ENCODE measurements at regions not wholly inside any gene's neighbourhood (a gene's known extent, or its start where the extent isn't known, plus 50 kb on each side); places are given as distances from the start of the nearest gene placed in this dataset.

DNA sequence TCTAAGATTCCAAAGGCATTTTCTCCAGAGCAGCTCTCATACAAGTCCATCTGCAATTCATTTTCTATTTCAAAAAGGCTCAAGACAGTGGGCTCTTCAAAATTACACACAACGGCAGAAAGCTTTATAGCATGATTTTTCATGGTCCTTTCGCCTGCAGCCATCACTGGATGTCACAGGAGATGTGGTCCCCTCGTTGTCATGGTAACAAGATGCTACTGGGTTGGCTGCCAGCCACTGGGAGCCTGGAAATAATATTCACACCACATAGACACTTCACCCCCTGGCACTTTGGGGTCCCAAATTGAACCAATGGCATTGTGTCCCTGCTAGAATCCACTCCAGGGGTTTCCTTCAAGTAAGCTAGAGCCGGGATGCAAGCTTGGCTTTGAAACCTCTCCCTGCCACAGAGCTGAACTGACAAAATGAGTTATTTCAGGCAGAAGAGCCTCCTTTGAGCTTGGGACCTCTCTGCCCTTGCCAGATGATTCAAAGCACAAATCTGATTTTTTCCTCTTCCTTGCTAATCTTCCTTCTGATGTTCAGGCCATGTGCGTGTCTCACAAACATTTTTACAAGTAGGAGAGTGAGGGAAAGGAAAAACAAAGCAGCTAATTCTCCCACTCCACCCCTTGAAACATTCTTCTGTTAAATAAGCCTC is 512.6 kb upstream of the ADAMTS9 start:
- ChIA-PET POLR2A (ENCODE audit: partially characterized antibody) (no interaction called here), CTCF (ENCODE audit: partially characterized antibody) (no interaction called here)
- Mint-ChIP-seq H3K9me3 (peaks cover 0 to 5% (median under 1%) of the 10 kb centered on the region in 8 donors), H3K36me3 (no peaks in the 10 kb centered on the region), H3K27me3 (no peaks in the 10 kb centered on the region), H3K27ac (no peak overlapping the region), H3K4me1 (no peaks in the 10 kb centered on the region), H3K4me3 (no peak overlapping the region)
- Histone ChIP-seq H3K9me3 (ENCODE audit: control insufficient read depth in 1 of 2, low read length in 2 of 2) (no peaks in the 10 kb centered on the region), H3K4me3 (ENCODE audit: low read length in 2 of 2) (no peak overlapping the region), H3K27ac (ENCODE audit: low read depth, low read length) (no peak overlapping the region), H3K4me1 (ENCODE audit: insufficient read depth, low read length) (no peaks in the 10 kb centered on the region), H3K27me3 (ENCODE audit: insufficient read depth, low read length) (no peaks in the 10 kb centered on the region), H3K36me3 (ENCODE audit: insufficient read depth, low read length) (no peaks in the 10 kb centered on the region)
- intact Hi-C loops (cut with micrococcal nuclease): no loop called here
- no peak for DNase-seq

- ChIA-PET CTCF (ENCODE audit: partially characterized antibody) (no interaction called here), POLR2A (ENCODE audit: partially characterized antibody) (no interaction called here)
- Histone ChIP-seq H3K36me3 (ENCODE audit: insufficient read depth, low read length) (no peaks in the 10 kb centered on the region), H3K4me1 (ENCODE audit: insufficient read depth, low read length) (no peaks in the 10 kb centered on the region), H3K4me3 (ENCODE audit: low read length in 2 of 2) (no peak overlapping the region), H3K9me3 (ENCODE audit: control insufficient read depth in 1 of 2, low read length in 2 of 2) (no peaks in the 10 kb centered on the region), H3K27ac (ENCODE audit: low read depth, low read length) (no peak overlapping the region), H3K27me3 (ENCODE audit: insufficient read depth, low read length) (no peaks in the 10 kb centered on the region)
- Mint-ChIP-seq H3K4me3 (no peak overlapping the region), H3K36me3 (no peaks in the 10 kb centered on the region), H3K27me3 (no peaks in the 10 kb centered on the region), H3K27ac (no peak overlapping the region), H3K4me1 (no peaks in the 10 kb centered on the region), H3K9me3 (peaks cover 0 to 11% (median 0%) of the 10 kb centered on the region in 8 donors)
- DNase-seq: no peak
- intact Hi-C loops (cut with micrococcal nuclease): no loop called here
Observed at GRCh38 chr3:65196663-65197062, 508.9 kb upstream of the ADAMTS9 start.

DNA sequence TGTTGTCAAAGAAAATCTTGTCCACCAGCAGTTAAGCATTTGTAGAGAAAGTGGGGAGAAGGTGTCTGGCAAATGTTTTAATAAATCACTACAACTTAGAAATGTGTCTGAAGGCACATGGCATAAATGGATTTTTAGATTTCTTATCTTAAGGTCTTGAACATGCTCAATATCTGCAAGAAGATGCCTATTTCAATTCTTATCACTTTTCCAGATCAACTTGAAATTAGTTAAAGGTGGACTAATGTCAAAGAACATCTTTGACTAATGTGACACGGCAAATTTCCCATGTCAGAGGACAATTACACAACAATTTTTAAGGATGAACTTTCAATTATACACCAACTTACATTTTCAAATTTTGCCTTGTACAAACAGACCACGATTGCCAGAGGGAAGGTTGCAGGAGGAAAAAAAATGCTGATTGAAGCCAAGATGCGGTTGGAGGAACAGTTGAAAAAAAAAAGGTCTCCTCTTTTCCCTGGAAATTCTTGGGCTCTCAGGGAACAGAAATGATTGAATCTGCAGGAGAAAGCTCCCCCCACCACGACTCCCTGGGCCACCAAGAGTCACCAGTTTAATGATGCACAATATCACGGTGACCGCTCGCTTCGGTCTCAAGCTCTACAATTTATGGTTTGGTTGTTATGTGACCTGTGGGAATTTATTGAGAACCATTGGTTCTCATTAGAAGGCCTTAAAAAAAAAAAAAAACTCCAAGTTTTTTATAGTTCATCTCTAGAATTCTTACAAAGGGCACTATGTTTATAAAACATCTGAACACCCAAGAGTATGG is 507.6 kb upstream of the ADAMTS9 start:
- Mint-ChIP-seq H3K4me1 (no peaks in the 10 kb centered on the region), H3K4me3 (no peak overlapping the region), H3K27ac (no peak overlapping the region), H3K27me3 (no peaks in the 10 kb centered on the region), H3K9me3 (peaks cover 0 to 10% (median 4%) of the 10 kb centered on the region in 8 donors), H3K36me3 (no peaks in the 10 kb centered on the region)
- Histone ChIP-seq H3K4me3 (ENCODE audit: low read length in 2 of 2) (no peak overlapping the region), H3K4me1 (ENCODE audit: insufficient read depth, low read length) (no peaks in the 10 kb centered on the region), H3K27ac (ENCODE audit: low read depth, low read length) (no peak overlapping the region), H3K36me3 (ENCODE audit: insufficient read depth, low read length) (no peaks in the 10 kb centered on the region), H3K27me3 (ENCODE audit: insufficient read depth, low read length) (no peaks in the 10 kb centered on the region), H3K9me3 (ENCODE audit: control insufficient read depth in 1 of 2, low read length in 2 of 2) (no peaks in the 10 kb centered on the region)
- intact Hi-C loops (cut with micrococcal nuclease): no loop called here
- ChIA-PET POLR2A (ENCODE audit: partially characterized antibody) (no interaction called here), CTCF (ENCODE audit: partially characterized antibody) (no interaction called here)
- no peak for DNase-seq

DNA sequence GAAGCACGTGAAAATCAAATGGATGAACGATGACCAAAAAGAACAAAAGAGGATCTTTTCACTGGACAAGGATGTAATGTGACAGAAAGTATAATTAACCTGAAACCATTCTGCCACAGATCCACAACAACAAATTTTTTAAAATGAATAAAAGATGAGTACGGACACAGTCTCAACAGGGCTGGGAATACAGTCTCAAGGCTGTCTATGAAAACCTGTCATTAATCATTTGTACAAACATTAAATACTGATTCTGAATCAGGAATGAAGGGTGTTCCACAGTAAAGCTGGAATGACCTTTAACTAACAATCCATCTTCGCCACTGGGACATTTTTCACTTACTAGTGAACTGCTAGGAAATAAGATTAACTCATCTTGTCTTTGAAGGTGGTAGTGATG is 506.9 kb upstream of the ADAMTS9 start:
- Mint-ChIP-seq H3K27me3 (no peaks in the 10 kb centered on the region), H3K9me3 (peaks cover 0 to 11% (median 5%) of the 10 kb centered on the region in 8 donors), H3K4me1 (no peaks in the 10 kb centered on the region), H3K4me3 (no peak overlapping the region), H3K27ac (no peak overlapping the region), H3K36me3 (no peaks in the 10 kb centered on the region)
- H3K27ac ChIP-seq (ENCODE audit: low read depth, low read length): no peak overlapping the region
- H3K36me3 ChIP-seq (ENCODE audit: insufficient read depth, low read length): no peaks in the 10 kb centered on the region
- no peak for DNase-seq
- H3K4me3 ChIP-seq (ENCODE audit: low read length in 2 of 2): no peak overlapping the region
- no peaks in the 10 kb centered on the region for H3K27me3 ChIP-seq (ENCODE audit: insufficient read depth, low read length)
- H3K9me3 ChIP-seq (ENCODE audit: control insufficient read depth in 1 of 2, low read length in 2 of 2): no peaks in the 10 kb centered on the region
- CTCF ChIA-PET (ENCODE audit: partially characterized antibody): no interaction called here
- POLR2A ChIA-PET (ENCODE audit: partially characterized antibody): no interaction called here
- H3K4me1 ChIP-seq (ENCODE audit: insufficient read depth, low read length): no peaks in the 10 kb centered on the region
- intact Hi-C loops (cut with micrococcal nuclease): no loop called here

- no peak overlapping the region for H3K4me3 Mint-ChIP-seq
- Histone ChIP-seq H3K27ac (ENCODE audit: low read depth, low read length) (no peak overlapping the region), H3K4me3 (ENCODE audit: low read length in 2 of 2) (no peak overlapping the region), H3K4me1 (ENCODE audit: insufficient read depth, low read length) (no peaks in the 10 kb centered on the region), H3K36me3 (ENCODE audit: insufficient read depth, low read length) (no peaks in the 10 kb centered on the region), H3K9me3 (ENCODE audit: control insufficient read depth in 1 of 2, low read length in 2 of 2) (no peaks in the 10 kb centered on the region), H3K27me3 (ENCODE audit: insufficient read depth, low read length) (no peaks in the 10 kb centered on the region)
- no peak overlapping the region for H3K27ac Mint-ChIP-seq
- no peaks in the 10 kb centered on the region for H3K27me3 Mint-ChIP-seq
- intact Hi-C loops (cut with micrococcal nuclease): no loop called here
- no peaks in the 10 kb centered on the region for H3K4me1 Mint-ChIP-seq
- ChIA-PET POLR2A (ENCODE audit: partially characterized antibody) (no interaction called here), CTCF (ENCODE audit: partially characterized antibody) (no interaction called here)
- H3K36me3 Mint-ChIP-seq: no peaks in the 10 kb centered on the region
- no peak for DNase-seq
- peaks cover 0 to 11% (median 4%) of the 10 kb centered on the region in 8 donors for H3K9me3 Mint-ChIP-seq
Observed at GRCh38 chr3:65194047-65194714, 506.4 kb upstream of the ADAMTS9 start.

DNA sequence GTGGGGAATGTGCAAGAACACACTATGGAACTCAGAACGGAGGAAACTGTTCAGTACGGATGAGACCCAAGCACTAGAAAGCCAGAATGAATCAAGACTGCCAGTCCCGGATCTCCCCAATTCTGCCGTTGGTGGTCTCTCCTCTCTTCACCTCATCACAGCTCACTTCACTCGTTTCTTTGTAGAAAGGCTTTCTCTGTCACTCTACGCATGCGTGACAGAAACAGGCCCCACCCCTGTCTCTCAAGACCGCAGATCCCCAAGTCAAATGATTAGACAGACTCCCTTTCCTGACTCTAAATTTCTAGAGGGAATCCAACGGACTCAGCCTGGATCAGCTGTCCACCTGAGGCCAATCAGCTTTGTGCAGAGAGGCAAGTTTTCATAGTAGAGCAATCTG is 505.7 kb upstream of the ADAMTS9 start:
- Mint-ChIP-seq H3K27ac (no peak overlapping the region), H3K27me3 (no peaks in the 10 kb centered on the region), H3K4me1 (no peaks in the 10 kb centered on the region), H3K36me3 (no peaks in the 10 kb centered on the region), H3K9me3 (peaks cover 0 to 11% (median 4%) of the 10 kb centered on the region in 8 donors), H3K4me3 (no peak overlapping the region)
- H3K9me3 ChIP-seq (ENCODE audit: control insufficient read depth in 1 of 2, low read length in 2 of 2): no peaks in the 10 kb centered on the region
- no peaks in the 10 kb centered on the region for H3K36me3 ChIP-seq (ENCODE audit: insufficient read depth, low read length)
- H3K4me1 ChIP-seq (ENCODE audit: insufficient read depth, low read length): no peaks in the 10 kb centered on the region
- intact Hi-C loops (cut with micrococcal nuclease): no loop called here
- DNase-seq: no peak
- CTCF ChIA-PET (ENCODE audit: partially characterized antibody): no interaction called here
- no peaks in the 10 kb centered on the region for H3K27me3 ChIP-seq (ENCODE audit: insufficient read depth, low read length)
- H3K4me3 ChIP-seq (ENCODE audit: low read length in 2 of 2): no peak overlapping the region
- POLR2A ChIA-PET (ENCODE audit: partially characterized antibody): no interaction called here
- H3K27ac ChIP-seq (ENCODE audit: low read depth, low read length): no peak overlapping the region

DNA sequence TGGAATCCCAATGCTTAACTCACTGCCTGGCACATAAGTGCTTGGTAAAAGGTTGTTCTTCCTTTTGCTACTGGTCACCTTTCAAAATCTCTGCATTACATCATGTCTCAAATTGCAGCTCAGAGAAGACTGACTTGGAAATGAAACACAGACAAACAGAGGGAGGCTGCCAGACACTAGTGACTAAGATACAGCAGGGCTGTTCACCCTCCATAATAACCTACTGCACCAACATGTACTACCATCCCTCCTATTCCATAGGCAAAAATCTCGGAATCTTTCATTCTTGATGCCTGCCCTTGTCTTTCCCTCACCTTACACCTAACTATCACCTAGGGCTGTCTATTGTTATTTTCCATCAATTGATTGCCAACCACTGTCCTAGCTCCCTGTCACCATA is 502.3 kb upstream of the ADAMTS9 start:
- Mint-ChIP-seq H3K36me3 (no peaks in the 10 kb centered on the region), H3K27me3 (no peaks in the 10 kb centered on the region), H3K4me1 (no peaks in the 10 kb centered on the region), H3K9me3 (peaks cover 0 to 19% (median 5%) of the 10 kb centered on the region in 8 donors), H3K4me3 (no peak overlapping the region), H3K27ac (no peak overlapping the region)
- CTCF ChIA-PET (ENCODE audit: partially characterized antibody): no interaction called here
- intact Hi-C loops (cut with micrococcal nuclease): no loop called here
- DNase-seq: no peak
- Histone ChIP-seq H3K4me3 (ENCODE audit: low read length in 2 of 2) (no peak overlapping the region), H3K27me3 (ENCODE audit: insufficient read depth, low read length) (no peaks in the 10 kb centered on the region), H3K9me3 (ENCODE audit: control insufficient read depth in 1 of 2, low read length in 2 of 2) (no peaks in the 10 kb centered on the region), H3K27ac (ENCODE audit: low read depth, low read length) (no peak overlapping the region), H3K36me3 (ENCODE audit: insufficient read depth, low read length) (no peaks in the 10 kb centered on the region), H3K4me1 (ENCODE audit: insufficient read depth, low read length) (no peaks in the 10 kb centered on the region)
- POLR2A ChIA-PET (ENCODE audit: partially characterized antibody): no interaction called here

Measured in CD4-positive, alpha-beta memory T cell (primary cell).